HG03103 (cell line): ENCODE measurements at regions not wholly inside any gene's neighbourhood (a gene's known extent, or its start where the extent isn't known, plus 50 kb on each side); places are given as distances from the start of the nearest gene placed in this dataset.

Experiments used
- ATAC-seq: cut with Tn5 transposase; IDR thresholded peaks from one replicate; pipeline ENCODE4 v1.9.1; 2021; ENCODE audit warnings: low read depth; ENCODE audit not compliant: unreplicated experiment

DNA sequence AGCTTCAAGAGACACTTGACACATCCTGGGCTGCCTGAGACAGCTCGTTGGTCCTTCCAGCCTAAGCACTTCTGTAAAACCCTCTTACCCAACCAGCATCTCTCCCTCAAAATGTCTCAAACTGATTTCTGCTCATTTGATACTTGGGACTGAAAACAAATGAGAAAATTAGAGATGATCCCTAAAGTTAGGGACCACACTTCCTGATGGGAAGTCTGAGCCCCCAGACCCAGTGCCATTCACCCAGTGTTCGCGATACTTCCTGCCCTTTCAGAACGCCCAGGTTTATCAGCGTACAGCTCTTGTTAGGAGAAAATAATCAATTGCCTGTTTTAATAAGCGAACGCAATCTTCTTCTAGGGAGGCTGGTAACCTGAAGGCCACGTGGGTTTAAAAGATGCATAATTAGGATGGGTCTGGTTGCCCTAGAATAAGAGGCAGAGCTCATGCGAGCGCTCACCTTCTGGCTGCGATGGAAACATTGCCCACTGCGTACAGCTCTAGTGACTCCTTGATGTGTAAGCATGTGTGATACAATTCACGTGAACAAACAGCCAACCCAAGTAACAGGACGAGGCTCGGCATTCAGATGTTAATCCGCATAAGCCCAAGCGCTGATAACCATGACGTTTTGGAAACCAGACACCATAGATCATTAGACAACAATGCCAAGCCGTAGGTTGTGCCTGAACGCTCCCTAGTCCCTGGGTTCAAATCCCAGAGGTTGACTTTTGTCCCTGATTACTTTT is 213.1 kb downstream of the FOXL1 start:
- no peak for ATAC-seq

DNA sequence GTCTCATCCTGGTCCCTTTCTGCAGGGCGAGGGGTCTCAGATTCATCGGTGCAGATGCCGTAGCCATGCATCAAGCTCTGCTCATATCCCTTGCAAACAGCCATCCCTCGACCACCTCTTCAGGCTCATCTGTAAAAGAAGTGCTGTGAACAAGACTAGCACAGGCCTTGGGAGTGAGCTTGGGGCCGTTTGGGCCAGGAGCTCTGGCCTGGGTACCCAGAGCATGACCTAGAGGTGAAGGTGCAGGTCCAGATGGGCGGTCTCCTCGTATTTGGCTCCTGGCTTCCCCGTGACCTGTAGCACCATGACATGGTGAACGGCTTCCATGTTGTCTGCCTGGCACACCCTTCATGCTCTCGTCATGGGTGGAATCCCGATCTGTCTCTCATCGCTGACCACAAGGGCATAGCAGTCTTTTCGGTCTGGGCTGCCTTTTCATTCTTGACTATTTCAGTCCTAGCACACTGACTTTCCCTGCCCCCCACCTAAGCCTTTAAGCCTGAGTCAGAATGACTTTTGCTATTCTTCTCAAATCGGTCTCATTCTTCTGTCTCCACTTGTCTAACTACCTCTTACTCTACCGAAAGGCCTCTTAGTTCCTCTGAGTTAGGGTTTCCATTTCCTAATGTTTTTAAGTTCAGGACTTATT is 216.0 kb downstream of the FOXL1 start:
- no peak for ATAC-seq

DNA sequence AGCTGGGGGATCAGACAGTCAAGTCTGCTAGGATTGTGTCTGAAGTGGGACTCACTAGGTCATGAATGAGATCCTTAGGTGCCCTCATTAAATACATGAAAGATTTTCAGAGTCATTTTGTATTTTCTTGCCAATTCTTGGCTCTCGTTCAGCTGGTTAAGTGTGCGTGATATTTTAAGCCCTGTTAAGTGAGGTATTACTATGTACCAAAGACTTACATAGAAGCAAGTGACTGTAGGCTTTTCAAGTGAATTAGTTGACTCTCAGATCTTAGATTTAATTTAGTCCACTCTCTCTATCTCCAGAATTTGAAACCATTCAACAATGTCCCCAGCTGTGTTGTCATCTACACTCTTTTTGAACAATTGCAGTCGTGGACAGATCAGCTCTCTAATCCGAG is 219.4 kb downstream of the FOXL1 start:
- no peak for ATAC-seq

DNA sequence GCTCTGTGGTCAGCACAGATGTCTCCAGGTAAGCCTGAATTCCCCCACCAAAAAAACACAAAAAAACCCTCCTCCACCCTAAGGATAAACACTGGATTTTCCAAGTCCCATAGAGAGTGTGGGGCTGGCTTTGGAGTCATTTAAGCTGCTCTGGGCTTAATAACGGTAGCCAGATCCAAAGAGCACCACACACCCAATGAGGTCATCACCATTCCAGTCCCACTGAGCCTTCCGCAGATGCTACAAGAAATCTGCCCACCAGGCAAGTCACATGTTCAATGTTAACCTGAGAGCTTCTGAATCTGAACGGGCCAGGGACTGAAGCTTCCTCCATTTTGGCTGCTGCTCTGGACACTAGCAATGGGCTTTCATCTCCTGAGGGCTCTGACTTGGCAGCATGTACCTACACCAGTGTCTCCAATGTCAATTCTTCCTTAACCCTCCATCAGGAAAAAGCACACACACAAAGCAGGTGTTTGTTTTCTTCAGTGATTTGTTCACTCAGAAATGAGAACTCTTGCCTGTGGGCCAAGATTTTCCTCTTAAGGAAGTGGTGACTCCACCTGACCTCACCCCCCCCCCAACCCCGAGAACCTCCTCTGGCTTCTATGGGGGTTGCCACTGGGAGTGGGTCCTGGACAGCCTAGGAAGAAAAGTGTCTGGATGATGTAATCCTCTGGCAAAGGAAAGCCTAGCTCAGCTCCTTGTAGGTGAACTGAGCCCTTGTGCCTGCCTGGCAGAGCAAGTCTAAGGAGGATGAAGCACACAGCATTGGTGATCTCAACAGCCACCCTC is 220.1 kb downstream of the FOXL1 start:
- no peak for ATAC-seq

DNA sequence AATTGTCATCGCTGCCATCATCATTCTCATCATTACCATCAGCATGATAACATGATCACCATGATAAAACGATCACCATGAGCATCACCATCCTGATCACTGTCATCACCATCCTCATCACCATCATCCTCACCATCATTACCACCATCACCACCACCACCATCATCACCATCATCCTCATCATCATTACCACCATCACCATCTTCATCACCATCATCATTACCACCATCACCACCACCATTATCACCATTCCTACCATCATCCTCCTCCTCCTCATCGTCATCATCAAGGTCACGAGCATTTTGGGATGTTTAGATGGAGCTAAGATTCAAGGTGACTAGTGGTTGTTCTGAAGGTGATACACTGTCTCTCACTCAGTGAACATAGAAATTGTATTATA is 221.0 kb downstream of the FOXL1 start:
- ATAC-seq = no peak

DNA sequence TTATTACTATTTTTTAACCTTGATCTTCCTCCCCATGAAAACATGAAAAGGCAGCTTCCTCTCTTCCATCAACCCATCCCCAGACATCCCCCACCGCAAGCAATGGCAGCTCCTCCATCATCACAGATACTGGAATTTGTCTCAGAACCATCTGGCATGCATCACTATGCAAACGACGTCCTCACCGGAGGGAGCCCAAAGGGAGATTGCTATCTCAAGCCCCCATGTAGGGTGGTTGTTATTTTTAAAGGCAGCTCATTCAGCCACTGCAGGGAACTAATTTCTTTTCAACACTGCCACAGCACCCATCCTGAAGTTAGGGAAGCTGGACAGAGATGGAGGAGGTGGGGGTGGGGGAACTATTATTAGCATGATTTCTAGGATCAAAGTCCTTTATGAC is 222.5 kb downstream of the FOXL1 start:
- no peak for ATAC-seq

DNA sequence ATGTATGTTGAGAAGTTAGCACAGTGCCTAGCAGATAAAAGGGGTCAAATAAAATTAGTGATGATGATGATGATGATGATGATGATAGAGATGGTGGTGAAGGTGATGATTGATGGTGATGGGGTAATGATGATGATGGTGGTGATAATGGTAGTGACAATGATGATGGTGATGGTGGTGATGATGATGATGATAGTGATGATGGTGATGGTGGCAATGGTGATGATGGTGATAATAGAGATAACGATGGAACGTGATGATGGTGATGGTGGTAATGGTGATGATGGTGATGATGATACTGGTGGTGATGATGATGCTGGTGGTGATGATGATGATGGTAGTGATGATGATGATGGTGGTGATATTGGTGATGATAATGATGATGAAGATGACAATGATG is 223.7 kb downstream of the FOXL1 start:
- no peak for ATAC-seq

DNA sequence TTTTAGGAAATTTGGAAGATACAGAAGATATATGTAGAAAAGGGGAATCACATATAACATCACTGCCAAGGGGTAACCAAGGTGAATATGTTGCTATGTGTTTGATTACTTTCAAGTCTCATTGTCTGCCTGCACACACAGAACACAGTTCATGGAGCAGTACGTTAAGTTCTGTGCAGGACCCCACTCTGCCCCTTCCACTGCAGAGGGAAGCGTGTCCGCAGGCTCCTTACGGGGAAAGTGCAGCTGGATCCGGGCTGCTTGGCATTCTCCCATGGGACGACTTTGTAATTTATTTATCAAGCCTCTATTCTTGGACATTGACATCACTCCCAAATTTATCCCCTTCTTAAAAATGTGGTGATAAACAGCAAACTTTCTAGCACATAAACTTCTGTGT is 226.8 kb downstream of the FOXL1 start:
- ATAC-seq = no peak

DNA sequence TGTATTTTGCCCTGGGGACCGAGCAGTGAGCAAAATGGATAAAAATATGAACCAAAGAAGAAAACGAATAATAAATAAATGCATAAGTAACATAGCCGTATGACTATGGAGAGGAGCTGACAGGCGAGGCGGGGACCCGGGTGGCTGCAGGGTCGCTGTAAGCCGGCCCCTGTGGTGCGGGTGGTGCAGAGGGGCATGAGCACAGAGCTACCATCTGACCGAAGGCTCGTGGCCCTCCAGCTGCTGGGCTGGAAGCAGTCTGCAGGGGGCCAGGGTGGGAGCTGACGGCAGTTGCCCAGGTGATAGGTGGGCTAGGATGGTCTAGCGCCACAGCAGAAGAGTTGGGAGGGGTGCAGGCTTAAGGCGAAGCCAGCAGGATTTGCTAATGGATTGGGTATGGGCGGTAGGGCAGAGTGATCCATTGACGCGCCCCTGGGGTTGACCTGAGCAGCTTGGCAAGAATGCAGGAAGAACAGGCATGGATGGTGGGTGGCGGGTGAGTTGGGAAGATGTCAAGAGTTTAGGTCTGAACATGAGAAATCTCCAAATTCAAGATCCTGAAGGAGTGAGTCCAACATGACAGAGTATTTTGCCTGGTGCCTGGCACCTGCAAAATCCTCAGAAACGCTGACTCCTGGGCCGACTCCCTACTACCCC is 228.0 kb downstream of the FOXL1 start:
- no peak for ATAC-seq

DNA sequence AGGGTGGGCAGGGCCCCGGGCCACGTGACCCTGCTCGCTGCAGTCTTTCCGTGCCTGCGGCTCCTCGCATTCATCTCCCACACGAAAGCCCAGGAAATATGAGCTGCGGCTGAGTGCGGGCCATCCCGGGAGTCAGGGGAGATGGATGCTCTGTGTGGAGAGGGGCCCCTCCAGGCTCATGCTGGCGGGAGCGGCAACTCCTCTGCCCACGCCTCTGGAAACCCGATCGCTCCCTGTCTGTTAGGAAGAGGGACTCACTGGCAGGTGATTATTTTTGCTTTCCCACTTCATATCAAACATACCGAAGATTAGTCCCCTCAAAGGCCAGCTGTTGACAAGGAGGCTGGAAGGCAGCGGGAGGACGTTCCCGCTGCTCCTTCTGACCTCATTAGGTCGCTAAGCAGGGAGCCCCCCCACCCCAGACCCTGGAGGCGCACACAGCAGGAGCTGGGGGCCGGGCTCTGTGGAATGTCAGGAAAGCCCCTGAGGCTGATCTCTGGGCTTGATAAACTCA is 228.5 kb downstream of the FOXL1 start:
- no peak for ATAC-seq

DNA sequence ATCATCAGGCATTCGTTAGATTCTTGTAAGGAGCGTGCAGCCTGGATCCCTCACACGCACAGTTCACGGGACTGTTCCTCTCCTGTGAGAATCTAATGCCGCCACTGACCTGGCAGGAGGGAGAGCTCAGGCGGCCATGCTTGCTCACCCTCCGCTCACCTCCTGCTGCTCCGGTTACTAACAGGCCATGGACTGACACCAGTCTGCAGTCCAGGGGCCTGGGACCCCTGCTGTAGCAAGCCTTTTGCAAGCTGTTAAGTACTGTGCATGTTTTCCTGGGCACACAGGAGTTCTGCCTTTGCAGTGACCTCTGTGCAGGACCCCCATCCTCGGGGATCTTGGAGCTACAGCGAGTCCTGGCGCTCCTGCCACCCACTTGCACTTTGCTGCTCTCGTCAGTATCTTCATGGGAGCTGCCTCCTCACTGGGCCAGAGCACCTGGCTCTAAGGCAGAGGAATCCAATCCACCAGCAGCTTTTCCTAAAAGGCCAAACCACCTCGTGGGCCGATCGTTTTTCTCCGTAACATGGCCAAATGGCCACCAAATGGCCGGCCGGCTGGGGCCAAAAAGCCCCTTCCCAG is 230.6 kb downstream of the FOXL1 start:
- ATAC-seq = no peak

DNA sequence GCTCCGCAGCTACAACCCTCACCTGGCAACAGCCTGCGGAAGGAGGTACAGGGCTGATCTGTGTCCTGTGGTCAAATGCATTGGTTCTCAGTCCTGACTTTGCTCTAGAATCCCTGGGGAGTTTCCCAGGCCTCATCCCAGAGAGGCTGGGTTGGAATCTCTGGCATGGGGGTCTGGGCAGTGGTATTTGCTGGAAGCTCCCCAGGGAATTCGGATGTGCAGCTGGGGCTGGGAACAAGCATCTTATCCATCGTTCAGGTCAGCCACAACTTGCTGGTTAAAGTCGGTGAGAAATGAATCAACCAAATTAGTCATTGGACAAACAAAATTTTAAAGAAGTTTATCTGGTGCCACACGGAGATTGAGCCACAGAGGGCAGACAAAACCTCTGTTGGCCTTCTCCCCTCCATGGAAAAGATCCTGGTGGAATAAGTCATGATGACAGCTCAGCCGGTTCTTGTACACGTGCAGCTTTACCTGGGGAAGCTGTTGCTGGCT is 231.2 kb downstream of the FOXL1 start:
- ATAC-seq = no peak

DNA sequence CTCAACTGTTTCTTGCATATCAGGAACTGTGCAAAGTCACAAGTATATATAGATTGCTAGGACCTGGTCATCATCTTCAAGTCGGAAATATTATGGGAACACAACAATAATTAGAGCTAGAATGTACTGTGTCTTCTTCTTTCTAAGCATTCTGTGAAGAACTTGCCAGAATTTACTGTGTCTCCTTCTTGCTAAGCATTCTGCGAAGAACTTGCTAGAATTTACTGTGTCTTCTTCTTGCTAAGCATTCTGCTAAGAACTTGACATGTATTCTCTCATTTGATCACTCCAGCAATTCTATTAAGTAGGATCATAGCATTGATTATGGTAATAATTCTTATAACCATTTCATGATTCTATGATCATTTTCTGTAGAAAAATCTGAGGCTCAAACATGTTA is 231.7 kb downstream of the FOXL1 start:
- no peak for ATAC-seq

DNA sequence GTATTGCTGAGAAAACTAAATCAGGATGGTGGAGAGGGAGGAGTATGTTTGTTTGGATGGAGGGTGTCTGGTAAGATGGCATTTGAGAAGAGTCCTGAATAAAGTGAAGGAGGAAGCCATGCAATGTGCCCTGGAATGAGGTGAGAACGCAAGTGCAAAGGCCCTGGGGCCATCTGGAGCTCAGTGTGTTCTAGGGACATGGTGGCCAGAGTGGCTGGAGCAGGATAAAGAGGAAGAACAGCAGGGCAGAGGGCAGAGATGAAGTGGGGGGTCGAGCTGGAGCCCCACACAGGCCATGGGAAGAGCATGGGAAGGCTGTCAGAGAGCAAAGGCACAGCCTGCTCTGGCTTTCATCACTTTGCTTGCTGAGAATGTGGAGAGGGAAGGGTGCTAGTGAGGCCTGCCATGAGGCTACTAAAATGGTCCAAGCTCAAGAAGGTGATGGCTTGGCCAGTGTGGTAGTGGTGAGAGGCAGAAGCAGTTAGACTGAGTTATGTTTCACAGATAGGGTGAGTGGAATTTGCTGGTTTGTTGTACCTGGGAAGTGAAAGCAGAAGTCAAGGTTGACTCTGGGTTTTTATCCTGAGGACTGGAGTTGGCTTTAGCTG is 234.1 kb downstream of the FOXL1 start:
- ATAC-seq = no peak

DNA sequence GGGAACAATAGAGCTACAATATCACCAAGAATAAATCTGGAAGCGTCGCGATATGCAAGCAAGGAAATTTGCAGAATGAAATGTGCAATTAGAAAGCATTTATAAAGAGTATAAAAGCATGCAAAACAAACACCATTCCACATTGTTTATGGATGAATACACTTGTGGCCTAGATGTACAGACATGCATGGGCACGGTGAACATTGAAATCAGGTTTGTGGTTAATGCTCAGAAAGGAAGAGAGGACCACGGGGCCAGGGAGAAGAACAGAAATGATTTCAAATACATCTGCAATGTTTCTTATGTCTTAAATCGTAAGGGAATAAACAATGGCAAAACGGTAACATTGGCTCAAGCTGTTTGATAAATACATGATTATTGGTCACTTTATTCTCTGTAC is 235.9 kb downstream of the FOXL1 start:
- ATAC-seq = no peak

DNA sequence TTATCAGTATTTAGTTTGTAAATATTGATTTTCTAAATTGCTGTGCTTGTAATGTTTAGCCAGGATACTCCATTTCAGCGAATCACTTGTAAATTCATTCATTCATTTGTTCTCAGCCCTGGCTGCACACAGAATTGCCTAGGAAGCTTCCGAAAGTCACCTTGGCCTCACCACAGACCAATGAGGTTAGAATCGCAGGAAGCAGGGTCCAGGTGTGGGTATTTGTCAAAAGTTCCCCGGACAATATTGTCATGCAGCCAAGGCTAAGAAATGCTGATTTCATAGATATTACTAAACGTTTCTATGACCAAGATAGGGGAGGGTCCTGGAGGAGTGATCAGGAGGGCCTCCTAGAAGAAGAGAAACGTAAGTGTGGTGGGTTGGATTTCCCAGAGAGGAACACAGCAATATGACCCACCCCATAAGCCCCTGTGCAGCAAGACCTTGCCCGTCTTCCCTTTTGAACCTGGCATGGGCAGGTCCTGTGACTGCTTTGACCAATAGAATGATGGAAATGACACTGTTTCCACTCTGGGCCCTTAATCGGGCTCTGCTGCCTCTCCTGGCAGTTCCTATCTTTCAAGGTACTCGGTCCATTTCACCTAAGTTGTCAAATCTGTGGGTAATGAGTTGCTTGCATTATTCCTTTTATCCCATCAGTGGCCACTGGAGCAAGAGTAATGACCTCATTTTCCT is 238.7 kb downstream of the FOXL1 start:
- no peak for ATAC-seq

DNA sequence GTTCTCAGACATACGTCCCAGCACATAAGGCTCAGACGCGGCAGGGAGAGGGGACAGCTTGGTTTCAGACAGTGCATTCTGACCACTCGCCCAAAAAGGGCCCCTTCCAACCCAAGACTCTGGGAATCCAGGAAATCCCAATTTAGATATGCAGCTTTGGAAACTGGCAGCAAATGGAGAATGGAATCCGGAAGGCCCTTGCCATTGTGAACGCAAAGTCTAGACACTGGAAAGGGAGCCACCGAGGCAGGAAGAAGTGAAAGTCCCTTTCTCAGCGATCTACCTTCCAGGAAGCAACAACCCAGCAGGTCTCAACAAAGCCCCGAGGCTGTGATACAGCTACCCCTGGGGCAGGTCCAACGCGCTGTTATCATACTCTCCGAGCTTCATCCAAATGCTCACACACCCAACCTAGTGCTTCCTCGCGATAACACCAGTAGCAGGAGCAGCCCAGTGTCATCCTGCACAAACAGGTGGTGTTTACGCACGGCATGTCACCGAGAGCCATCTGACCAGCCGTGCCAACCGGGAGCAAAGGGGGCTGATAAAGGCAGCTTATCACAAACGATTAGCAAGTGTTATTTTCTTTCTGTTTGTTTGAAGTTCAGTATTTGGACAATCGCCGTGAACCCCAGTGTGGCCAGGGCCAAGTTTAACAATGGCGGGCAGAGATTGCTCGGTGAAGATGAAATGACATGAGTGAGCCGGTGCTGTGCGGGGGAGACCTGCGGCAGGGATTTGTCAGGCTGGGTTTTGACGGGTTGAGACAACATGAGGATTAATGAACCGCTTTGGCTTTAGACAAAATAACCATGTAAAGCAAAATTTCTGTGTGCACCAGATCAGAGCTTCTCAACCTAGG is 240.6 kb downstream of the FOXL1 start:
- ATAC-seq = no peak

DNA sequence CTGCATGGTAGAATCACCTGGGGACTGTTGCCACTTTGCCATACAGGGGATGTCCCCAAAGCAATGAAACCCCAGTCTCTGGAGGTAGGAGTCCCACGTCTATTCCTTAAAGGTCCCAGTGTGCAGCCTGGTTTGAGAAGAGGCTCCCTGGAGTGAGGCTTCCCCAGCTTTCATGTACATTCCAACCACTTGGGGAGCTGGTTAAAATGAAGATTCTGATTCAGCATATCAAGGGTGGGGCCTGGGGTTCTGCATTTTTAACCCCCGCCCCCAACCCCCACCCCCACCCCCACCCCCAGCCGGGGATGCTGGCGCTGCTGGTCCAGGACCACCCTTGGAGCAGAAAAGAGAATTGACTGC is 241.2 kb downstream of the FOXL1 start:
- no peak for ATAC-seq

DNA sequence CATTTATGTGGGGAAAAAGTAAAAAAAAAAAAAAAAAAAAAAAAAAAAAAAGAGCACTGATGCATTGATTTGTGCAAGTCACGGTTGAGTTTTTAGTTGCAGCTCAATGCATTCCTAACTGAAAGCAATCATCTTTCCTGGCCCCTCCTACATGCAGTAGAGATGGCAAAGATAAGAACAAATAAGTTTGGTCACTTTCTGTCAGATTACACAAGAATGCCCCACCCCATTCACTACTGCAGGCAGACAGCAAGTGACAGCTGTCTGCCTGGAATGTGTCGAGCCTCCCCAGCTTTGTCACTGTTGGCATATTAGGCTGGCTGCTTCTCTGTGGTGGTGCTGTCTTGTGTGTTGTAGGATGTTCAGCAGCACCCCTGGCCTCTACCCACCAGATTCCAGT is 243.5 kb downstream of the FOXL1 start:
- no peak for ATAC-seq
